ENCODE measurements at regions not wholly inside any gene's neighbourhood (a gene's known extent, or its start where the extent isn't known, plus 50 kb on each side); places are given as distances from the start of the nearest gene placed in this dataset.

DNA sequence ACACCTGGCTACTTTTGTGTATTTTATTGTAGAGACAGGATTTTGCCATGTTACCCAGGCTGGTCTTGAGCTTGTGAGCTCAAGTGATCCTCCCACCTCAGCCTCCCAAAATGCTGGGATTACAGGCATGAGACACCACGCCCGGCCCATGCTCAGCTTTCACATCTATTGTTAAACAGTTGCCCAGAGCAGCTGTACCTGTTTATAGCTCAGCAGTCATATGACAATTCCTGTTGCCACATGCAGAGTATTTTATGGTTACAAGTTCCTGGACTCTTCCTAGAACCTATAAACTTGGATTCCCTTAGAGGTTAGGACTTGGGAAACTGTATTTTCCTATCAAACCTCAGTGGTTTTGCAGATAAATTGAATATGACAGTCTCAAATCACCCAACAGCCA, 188.3 kb upstream of the KCNG1 start:
- POLR2A ChIA-PET: no interaction called here
- FAIRE-seq: no peak

DNA sequence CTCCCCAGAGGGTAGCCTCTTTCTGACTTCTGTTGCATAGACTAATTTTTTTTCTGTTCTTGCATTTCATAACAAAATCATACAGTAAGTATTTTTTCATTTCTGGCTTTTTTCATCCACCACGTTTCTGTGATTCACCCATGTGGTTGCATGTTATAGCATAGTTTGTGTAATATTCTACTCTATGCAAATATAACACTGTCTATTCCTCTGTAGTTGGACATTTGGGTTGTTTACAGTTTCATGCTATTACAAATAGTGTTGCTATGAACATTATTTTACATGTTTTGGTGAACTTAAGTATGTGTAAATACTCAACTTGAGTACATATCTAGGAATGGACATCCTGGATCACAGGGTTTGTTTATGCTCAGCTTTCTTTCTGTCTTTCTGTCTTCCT, 187.2 kb upstream of the KCNG1 start:
- ATAC-seq (no peak), FAIRE-seq (no peak), DNase-seq (ENCODE audit: low read depth in 1 of 2, low spot score in 1 of 2) (no peak)
- H3K4me1 ChIP-seq: no peaks in the 10 kb centered on the region
- POLR2A ChIA-PET: no interaction called here
- 6% methylated on average over 1 of the region's 1 CpG for WGBS (ENCODE audit: missing lambda C conversion rate)
- CTCF ChIA-PET: interaction anchor here (0.6 to 1.7 kb wide), 4 partner anchors 17 to 115 kb away, joined by 3 to 4 read pairs (median 3); no protein-coding TSS in a partner anchor
- H3K4me3 ChIP-seq: no peak overlapping the region
- no peak overlapping the region for H3K4me2 ChIP-seq
- H3K27ac ChIP-seq: no peak overlapping the region
- TF ChIP-seq, protein P1, sequence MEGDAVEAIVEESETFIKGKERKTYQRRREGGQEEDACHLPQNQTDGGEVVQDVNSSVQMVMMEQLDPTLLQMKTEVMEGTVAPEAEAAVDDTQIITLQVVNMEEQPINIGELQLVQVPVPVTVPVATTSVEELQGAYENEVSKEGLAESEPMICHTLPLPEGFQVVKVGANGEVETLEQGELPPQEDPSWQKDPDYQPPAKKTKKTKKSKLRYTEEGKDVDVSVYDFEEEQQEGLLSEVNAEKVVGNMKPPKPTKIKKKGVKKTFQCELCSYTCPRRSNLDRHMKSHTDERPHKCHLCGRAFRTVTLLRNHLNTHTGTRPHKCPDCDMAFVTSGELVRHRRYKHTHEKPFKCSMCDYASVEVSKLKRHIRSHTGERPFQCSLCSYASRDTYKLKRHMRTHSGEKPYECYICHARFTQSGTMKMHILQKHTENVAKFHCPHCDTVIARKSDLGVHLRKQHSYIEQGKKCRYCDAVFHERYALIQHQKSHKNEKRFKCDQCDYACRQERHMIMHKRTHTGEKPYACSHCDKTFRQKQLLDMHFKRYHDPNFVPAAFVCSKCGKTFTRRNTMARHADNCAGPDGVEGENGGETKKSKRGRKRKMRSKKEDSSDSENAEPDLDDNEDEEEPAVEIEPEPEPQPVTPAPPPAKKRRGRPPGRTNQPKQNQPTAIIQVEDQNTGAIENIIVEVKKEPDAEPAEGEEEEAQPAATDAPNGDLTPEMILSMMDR (IDR thresholded peaks at IDR 0.05): no peak
- TF ChIP-seq CBX8 (IDR thresholded peaks at IDR 0.05) (no peak), HDAC2 (IDR thresholded peaks at IDR 0.05) (no peak), KDM5A (IDR thresholded peaks at IDR 0.05) (no peak), POLR2A (IDR thresholded peaks at IDR 0.05; ENCODE audit: low read length) (no peak), RARB (CRISPR knock-in tag; IDR thresholded peaks at IDR 0.05) (no peak), ZNF302 (CRISPR knock-in tag; IDR thresholded peaks at IDR 0.05) (no peak), CHD2 (IDR thresholded peaks at IDR 0.05; ENCODE audit: low read length, partially characterized antibody) (no peak), KDM1A (IDR thresholded peaks at IDR 0.05; ENCODE audit: low read depth) (no peak), CHD4 (IDR thresholded peaks at IDR 0.05; ENCODE audit: borderline replicate concordance) (no peak)
- TF ChIP-seq, protein P2, sequence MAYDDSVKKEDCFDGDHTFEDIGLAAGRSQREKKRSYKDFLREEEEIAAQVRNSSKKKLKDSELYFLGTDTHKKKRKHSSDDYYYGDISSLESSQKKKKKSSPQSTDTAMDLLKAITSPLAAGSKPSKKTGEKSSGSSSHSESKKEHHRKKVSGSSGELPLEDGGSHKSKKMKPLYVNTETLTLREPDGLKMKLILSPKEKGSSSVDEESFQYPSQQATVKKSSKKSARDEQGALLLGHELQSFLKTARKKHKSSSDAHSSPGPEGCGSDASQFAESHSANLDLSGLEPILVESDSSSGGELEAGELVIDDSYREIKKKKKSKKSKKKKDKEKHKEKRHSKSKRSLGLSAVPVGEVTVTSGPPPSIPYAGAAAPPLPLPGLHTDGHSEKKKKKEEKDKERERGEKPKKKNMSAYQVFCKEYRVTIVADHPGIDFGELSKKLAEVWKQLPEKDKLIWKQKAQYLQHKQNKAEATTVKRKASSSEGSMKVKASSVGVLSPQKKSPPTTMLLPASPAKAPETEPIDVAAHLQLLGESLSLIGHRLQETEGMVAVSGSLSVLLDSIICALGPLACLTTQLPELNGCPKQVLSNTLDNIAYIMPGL (CRISPR knock-in tag; IDR thresholded peaks at IDR 0.05; ENCODE audit: borderline replicate concordance): no peak
- no peaks in the 10 kb centered on the region for H3K9me3 ChIP-seq

More for the DNA sequence above, 188.3 kb upstream of the KCNG1 start:
- no peak for TF ChIP-seq HDAC2 (IDR thresholded peaks at IDR 0.05)
- TF ChIP-seq RNF2 (IDR thresholded peaks at IDR 0.05; ENCODE audit: borderline replicate concordance, low read depth): no peak
- TF ChIP-seq, protein P3, sequence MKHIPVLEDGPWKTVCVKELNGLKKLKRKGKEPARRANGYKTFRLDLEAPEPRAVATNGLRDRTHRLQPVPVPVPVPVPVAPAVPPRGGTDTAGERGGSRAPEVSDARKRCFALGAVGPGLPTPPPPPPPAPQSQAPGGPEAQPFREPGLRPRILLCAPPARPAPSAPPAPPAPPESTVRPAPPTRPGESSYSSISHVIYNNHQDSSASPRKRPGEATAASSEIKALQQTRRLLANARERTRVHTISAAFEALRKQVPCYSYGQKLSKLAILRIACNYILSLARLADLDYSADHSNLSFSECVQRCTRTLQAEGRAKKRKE (CRISPR knock-in tag; IDR thresholded peaks at IDR 0.05; ENCODE audit: low read depth): no peak
- no peak for TF ChIP-seq CEBPB (IDR thresholded peaks at IDR 0.05)
- TF ChIP-seq EHMT2 (IDR thresholded peaks at IDR 0.05; ENCODE audit: low read depth): no peak
- no peak for TF ChIP-seq CHD4 (IDR thresholded peaks at IDR 0.05; ENCODE audit: borderline replicate concordance)
- TF ChIP-seq, protein P1 (IDR thresholded peaks at IDR 0.05): no peak
- TF ChIP-seq ZSCAN20 (CRISPR knock-in tag; IDR thresholded peaks at IDR 0.05): no peak
- TF ChIP-seq EP300 (IDR thresholded peaks at IDR 0.05): no peak
- DNase-seq (ENCODE audit: low read depth in 1 of 2, low spot score in 1 of 2): no peak
- no peak overlapping the region for H3K27ac ChIP-seq
- CTCF ChIA-PET: interaction anchor here (1.7 to 2.6 kb wide), 2 partner anchors 10 to 223 kb away, joined by 3 to 7 read pairs; no protein-coding TSS in a partner anchor
- 35% methylated on average over 2 of the region's 2 CpGs for WGBS (ENCODE audit: missing lambda C conversion rate)
- no peaks in the 10 kb centered on the region for H3K4me1 ChIP-seq
- no peak overlapping the region for H3K4me2 ChIP-seq
- no peak for ATAC-seq
- no peak overlapping the region for H3K4me3 ChIP-seq
- no peaks in the 10 kb centered on the region for H3K9me3 ChIP-seq

DNA sequence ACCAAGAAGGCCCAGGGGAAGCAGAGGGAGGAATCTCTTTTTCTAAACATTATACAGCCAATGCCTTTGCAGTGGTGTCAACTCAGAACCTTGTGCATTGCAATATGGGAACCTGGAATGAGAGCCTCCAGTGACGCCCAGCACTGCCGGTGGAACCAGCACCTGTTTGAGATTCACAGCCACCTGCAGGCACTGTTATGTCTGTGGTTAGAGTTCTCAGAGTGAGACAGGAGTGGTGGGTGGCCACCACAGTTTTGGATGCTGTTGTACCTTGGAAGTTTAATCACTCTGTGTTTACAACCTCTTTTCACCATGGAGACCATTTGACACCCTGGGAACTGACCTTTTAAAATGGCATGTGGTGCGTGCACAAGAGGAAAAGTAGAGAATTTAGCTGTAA, 185.3 kb upstream of the KCNG1 start:
- DNase-seq (ENCODE audit: low read depth in 1 of 2, low spot score in 1 of 2): no peak
- 24% methylated on average over 3 of the region's 3 CpGs for WGBS (ENCODE audit: missing lambda C conversion rate)
- ChIA-PET POLR2A (no interaction called here), CTCF (interaction anchor here (1.1 to 2.0 kb wide), 3 partner anchors 12 to 221 kb away, joined by 3 to 4 read pairs (median 3); no protein-coding TSS in a partner anchor)
- FAIRE-seq: no peak
- no peak overlapping the region for H3K4me2 ChIP-seq
- H3K4me3 ChIP-seq: no peak overlapping the region
- no peak for ATAC-seq
- H3K4me1 ChIP-seq: no peaks in the 10 kb centered on the region
- H3K9me3 ChIP-seq: no peaks in the 10 kb centered on the region
- no peak overlapping the region for H3K27ac ChIP-seq
- TF ChIP-seq FOSB (CRISPR knock-in tag; IDR thresholded peaks at IDR 0.05) (no peak), HOXB13 (CRISPR knock-in tag; IDR thresholded peaks at IDR 0.05; ENCODE audit: low read depth) (no peak), JUNB (IDR thresholded peaks at IDR 0.05) (no peak), ZNF302 (CRISPR knock-in tag; IDR thresholded peaks at IDR 0.05) (no peak), SREBF2 (IDR thresholded peaks at IDR 0.05) (no peak), CEBPB (IDR thresholded peaks at IDR 0.05) (no peak), FOSL2 (IDR thresholded peaks at IDR 0.05) (no peak), FOSL2 (CRISPR knock-in tag; IDR thresholded peaks at IDR 0.05) (no peak), PHF8 (IDR thresholded peaks at IDR 0.05; ENCODE audit: borderline replicate concordance, low read depth) (no peak), RARB (CRISPR knock-in tag; IDR thresholded peaks at IDR 0.05) (no peak), CBX8 (IDR thresholded peaks at IDR 0.05) (no peak)
- TF ChIP-seq, protein P4, sequence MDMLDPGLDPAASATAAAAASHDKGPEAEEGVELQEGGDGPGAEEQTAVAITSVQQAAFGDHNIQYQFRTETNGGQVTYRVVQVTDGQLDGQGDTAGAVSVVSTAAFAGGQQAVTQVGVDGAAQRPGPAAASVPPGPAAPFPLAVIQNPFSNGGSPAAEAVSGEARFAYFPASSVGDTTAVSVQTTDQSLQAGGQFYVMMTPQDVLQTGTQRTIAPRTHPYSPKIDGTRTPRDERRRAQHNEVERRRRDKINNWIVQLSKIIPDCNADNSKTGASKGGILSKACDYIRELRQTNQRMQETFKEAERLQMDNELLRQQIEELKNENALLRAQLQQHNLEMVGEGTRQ (IDR thresholded peaks at IDR 0.05): no peak
- TF ChIP-seq, protein P5, sequence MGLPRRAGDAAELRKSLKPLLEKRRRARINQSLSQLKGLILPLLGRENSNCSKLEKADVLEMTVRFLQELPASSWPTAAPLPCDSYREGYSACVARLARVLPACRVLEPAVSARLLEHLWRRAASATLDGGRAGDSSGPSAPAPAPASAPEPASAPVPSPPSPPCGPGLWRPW (IDR thresholded peaks at IDR 0.05): no peak
- TF ChIP-seq, protein P3 (CRISPR knock-in tag; IDR thresholded peaks at IDR 0.05; ENCODE audit: low read depth): no peak
